WTC11 (cell line): ENCODE measurements at regions not wholly inside any gene's neighbourhood (a gene's known extent, or its start where the extent isn't known, plus 50 kb on each side); places are given as distances from the start of the nearest gene placed in this dataset.

Experiments used
- CREB1 ChIP-seq: sonication (generic); formaldehyde crosslinking; IDR thresholded peaks from 2 replicates; pipeline ENCODE4 v1.8.0; 2023; ENCODE audit warnings: mild to moderate bottlenecking, missing genetic modification reagents
- CTCF ChIP-seq: fragments of 200-600 bp; IDR thresholded peaks from 2 replicates; pipeline ENCODE4 v1.8.0; 2022; ENCODE audit warnings: antibody characterized with exemption
- ELF4 ChIP-seq: sonication (generic); formaldehyde crosslinking; IDR thresholded peaks from 2 replicates; pipeline ENCODE4 v1.8.1; 2022; ENCODE audit warnings: low read depth, mild to moderate bottlenecking, moderate library complexity, missing genetic modification reagents
- HMGXB4 ChIP-seq: sonication (generic); formaldehyde crosslinking; IDR thresholded peaks from 2 replicates; pipeline ENCODE4 v1.8.1; 2023; ENCODE audit warnings: mild to moderate bottlenecking, moderate library complexity, missing genetic modification reagents
- KAT7 ChIP-seq: sonication (generic); formaldehyde crosslinking; IDR thresholded peaks from 2 replicates; pipeline ENCODE4 v1.8.1; 2023; ENCODE audit warnings: missing genetic modification reagents, mild to moderate bottlenecking, borderline replicate concordance
- MLX ChIP-seq: sonication (generic); formaldehyde crosslinking; IDR thresholded peaks from 2 replicates; pipeline ENCODE4 v1.8.1; 2023; ENCODE audit warnings: mild to moderate bottlenecking, missing genetic modification reagents, moderate library complexity
- NFYB ChIP-seq: sonication (generic); formaldehyde crosslinking; conservative IDR thresholded peaks from 2 replicates; pipeline ENCODE4 v1.8.0; 2022; ENCODE audit warnings: low read depth, missing genetic modification reagents
- TCF7 ChIP-seq: sonication (generic); formaldehyde crosslinking; IDR thresholded peaks from 2 replicates; pipeline ENCODE4 v1.8.0; 2022; ENCODE audit warnings: mild to moderate bottlenecking, low read depth, missing genetic modification reagents, moderate library complexity
- ZBTB43 ChIP-seq: sonication (generic); formaldehyde crosslinking; IDR thresholded peaks from 2 replicates; pipeline ENCODE4 v1.8.1; 2023; ENCODE audit warnings: mild to moderate bottlenecking, missing genetic modification reagents
- ZNF232 ChIP-seq: sonication (generic); formaldehyde crosslinking; IDR thresholded peaks from 2 replicates; pipeline ENCODE4 v1.8.0; 2022; ENCODE audit warnings: mild to moderate bottlenecking, missing genetic modification reagents
- TF ChIP-seq, protein P1 (sequence below): sonication (generic); formaldehyde crosslinking; IDR thresholded peaks from 2 replicates; pipeline ENCODE4 v1.8.1; 2022; ENCODE audit warnings: mild to moderate bottlenecking, missing genetic modification reagents, moderate library complexity, borderline replicate concordance
- TF ChIP-seq, protein P2 (sequence below): sonication (generic); formaldehyde crosslinking; IDR thresholded peaks from 2 replicates; pipeline ENCODE4 v1.8.0; 2022; ENCODE audit warnings: mild to moderate bottlenecking, missing genetic modification reagents
- TF ChIP-seq, protein P3 (sequence below): sonication (generic); formaldehyde crosslinking; conservative IDR thresholded peaks from 2 replicates; pipeline ENCODE4 v1.8.1; 2022; ENCODE audit warnings: mild to moderate bottlenecking, missing genetic modification reagents

DNA sequence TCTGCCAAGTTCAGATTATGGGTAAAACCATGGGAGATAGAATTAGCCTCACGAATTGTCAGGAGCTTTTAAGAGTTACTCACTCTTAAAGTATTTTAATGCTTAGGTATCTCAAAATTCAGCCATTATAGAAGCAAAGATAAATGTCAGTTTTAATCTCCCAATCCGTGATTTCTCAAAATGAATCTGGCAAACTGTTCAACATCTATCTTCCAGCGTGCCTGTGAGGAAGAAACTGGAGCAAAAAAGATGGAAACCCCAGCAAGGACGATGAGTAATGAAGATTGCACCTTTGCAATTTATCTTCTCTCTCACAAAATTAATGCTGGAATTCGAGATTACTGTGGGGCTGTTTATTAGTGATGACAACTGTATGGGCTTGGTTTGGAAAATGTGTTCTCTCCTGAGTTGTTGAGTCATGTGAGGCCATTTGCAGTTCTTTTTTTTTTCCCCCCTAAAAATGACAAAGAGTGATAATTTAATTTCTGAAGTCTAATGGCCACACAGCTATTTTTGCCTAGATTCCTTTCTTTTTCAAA is 70.5 kb downstream of the PYDC2 start:
- TF ChIP-seq, protein P1, sequence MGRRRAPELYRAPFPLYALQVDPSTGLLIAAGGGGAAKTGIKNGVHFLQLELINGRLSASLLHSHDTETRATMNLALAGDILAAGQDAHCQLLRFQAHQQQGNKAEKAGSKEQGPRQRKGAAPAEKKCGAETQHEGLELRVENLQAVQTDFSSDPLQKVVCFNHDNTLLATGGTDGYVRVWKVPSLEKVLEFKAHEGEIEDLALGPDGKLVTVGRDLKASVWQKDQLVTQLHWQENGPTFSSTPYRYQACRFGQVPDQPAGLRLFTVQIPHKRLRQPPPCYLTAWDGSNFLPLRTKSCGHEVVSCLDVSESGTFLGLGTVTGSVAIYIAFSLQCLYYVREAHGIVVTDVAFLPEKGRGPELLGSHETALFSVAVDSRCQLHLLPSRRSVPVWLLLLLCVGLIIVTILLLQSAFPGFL (CRISPR knock-in tag) = no peak
- TF ChIP-seq CTCF (no peak), TCF7 (CRISPR knock-in tag) (no peak), NFYB (CRISPR knock-in tag) (no peak), KAT7 (no peak), CREB1 (CRISPR knock-in tag) (no peak), ZBTB43 (CRISPR knock-in tag) (no peak), ELF4 (CRISPR knock-in tag) (no peak), MLX (CRISPR knock-in tag) (no peak), HMGXB4 (no peak), ZNF232 (CRISPR knock-in tag) (no peak)
- TF ChIP-seq, protein P2, sequence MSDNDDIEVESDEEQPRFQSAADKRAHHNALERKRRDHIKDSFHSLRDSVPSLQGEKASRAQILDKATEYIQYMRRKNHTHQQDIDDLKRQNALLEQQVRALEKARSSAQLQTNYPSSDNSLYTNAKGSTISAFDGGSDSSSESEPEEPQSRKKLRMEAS (CRISPR knock-in tag) = no peak
- TF ChIP-seq, protein P3, sequence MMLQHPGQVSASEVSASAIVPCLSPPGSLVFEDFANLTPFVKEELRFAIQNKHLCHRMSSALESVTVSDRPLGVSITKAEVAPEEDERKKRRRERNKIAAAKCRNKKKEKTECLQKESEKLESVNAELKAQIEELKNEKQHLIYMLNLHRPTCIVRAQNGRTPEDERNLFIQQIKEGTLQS (CRISPR knock-in tag) = no peak
